ENCODE measurements at regions not wholly inside any gene's neighbourhood (a gene's known extent, or its start where the extent isn't known, plus 50 kb on each side); places are given as distances from the start of the nearest gene placed in this dataset.

- H3K36me3 Mint-ChIP-seq, result no peaks in the 10 kb centered on the region
- H3K79me2 ChIP-seq (ENCODE audit: low read depth), result no peaks in the 10 kb centered on the region
- no peak overlapping the region for H3K4me2 ChIP-seq
- H4K20me1 ChIP-seq (ENCODE audit: low read depth), result no peaks in the 10 kb centered on the region
- H3K9ac ChIP-seq, result no peak overlapping the region
- no peaks in the 10 kb centered on the region for H3K27me3 ChIP-seq
- H3K27ac ChIP-seq, result no peak overlapping the region
- no peaks in the 10 kb centered on the region for H3K9me3 ChIP-seq (ENCODE audit: low read depth)
- H3K4me1 Mint-ChIP-seq, result peaks cover 13% of the 10 kb centered on the region
- H3K4me3 ChIP-seq, result no peak overlapping the region
- no peak overlapping the region for H2AFZ ChIP-seq (replicated peaks)
- H3K4me3 Mint-ChIP-seq, result no peak overlapping the region
- no peaks in the 10 kb centered on the region for H3K36me3 ChIP-seq
- no peak for TF ChIP-seq EZH2phosphoT487 (IDR thresholded peaks at IDR 0.05)
- H3K27me3 Mint-ChIP-seq (ENCODE audit: insufficient read depth, low read depth), result peaks cover 9% of the 10 kb centered on the region
- no peak overlapping the region for H3K27ac Mint-ChIP-seq
- no peak for DNase-seq (ENCODE audit: low spot score)
- no peaks in the 10 kb centered on the region for H3K4me1 ChIP-seq
- H3K9me3 Mint-ChIP-seq, result peaks cover 4% of the 10 kb centered on the region
- no peaks in the 10 kb centered on the region for H3F3A ChIP-seq (ENCODE audit: low read depth)
Measured at GRCh38 chr10:118842843-118843624, 88.3 kb upstream of the CACUL1 start.

GRCh38 chr10:118843647-118844265, 89.0 kb upstream of the CACUL1 start:
- peaks cover 4% of the 10 kb centered on the region for H3K9me3 Mint-ChIP-seq
- H2AFZ ChIP-seq (replicated peaks), result no peak overlapping the region
- no peak overlapping the region for H3K27ac Mint-ChIP-seq
- H4K20me1 ChIP-seq (ENCODE audit: low read depth), result no peaks in the 10 kb centered on the region
- H3K9me3 ChIP-seq (ENCODE audit: low read depth), result no peaks in the 10 kb centered on the region
- H3K27ac ChIP-seq, result no peak overlapping the region
- H3K36me3 ChIP-seq, result no peaks in the 10 kb centered on the region
- peaks cover 13% of the 10 kb centered on the region for H3K4me1 Mint-ChIP-seq
- H3K27me3 Mint-ChIP-seq (ENCODE audit: insufficient read depth, low read depth), result peaks cover 9% of the 10 kb centered on the region
- no peak for DNase-seq (ENCODE audit: low spot score)
- no peak overlapping the region for H3K4me2 ChIP-seq
- no peaks in the 10 kb centered on the region for H3K27me3 ChIP-seq
- H3K4me3 Mint-ChIP-seq, result no peak overlapping the region
- TF ChIP-seq, protein P1, sequence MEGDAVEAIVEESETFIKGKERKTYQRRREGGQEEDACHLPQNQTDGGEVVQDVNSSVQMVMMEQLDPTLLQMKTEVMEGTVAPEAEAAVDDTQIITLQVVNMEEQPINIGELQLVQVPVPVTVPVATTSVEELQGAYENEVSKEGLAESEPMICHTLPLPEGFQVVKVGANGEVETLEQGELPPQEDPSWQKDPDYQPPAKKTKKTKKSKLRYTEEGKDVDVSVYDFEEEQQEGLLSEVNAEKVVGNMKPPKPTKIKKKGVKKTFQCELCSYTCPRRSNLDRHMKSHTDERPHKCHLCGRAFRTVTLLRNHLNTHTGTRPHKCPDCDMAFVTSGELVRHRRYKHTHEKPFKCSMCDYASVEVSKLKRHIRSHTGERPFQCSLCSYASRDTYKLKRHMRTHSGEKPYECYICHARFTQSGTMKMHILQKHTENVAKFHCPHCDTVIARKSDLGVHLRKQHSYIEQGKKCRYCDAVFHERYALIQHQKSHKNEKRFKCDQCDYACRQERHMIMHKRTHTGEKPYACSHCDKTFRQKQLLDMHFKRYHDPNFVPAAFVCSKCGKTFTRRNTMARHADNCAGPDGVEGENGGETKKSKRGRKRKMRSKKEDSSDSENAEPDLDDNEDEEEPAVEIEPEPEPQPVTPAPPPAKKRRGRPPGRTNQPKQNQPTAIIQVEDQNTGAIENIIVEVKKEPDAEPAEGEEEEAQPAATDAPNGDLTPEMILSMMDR (IDR thresholded peaks at IDR 0.05), result no peak
- TF ChIP-seq EZH2 (IDR thresholded peaks at IDR 0.05) (no peak), EZH2phosphoT487 (IDR thresholded peaks at IDR 0.05) (no peak)
- no peaks in the 10 kb centered on the region for H3K79me2 ChIP-seq (ENCODE audit: low read depth)
- no peak overlapping the region for H3K9ac ChIP-seq
- no peaks in the 10 kb centered on the region for H3K4me1 ChIP-seq
- H3K36me3 Mint-ChIP-seq, result no peaks in the 10 kb centered on the region
- no peaks in the 10 kb centered on the region for H3F3A ChIP-seq (ENCODE audit: low read depth)
- H3K4me3 ChIP-seq, result no peak overlapping the region

DNA sequence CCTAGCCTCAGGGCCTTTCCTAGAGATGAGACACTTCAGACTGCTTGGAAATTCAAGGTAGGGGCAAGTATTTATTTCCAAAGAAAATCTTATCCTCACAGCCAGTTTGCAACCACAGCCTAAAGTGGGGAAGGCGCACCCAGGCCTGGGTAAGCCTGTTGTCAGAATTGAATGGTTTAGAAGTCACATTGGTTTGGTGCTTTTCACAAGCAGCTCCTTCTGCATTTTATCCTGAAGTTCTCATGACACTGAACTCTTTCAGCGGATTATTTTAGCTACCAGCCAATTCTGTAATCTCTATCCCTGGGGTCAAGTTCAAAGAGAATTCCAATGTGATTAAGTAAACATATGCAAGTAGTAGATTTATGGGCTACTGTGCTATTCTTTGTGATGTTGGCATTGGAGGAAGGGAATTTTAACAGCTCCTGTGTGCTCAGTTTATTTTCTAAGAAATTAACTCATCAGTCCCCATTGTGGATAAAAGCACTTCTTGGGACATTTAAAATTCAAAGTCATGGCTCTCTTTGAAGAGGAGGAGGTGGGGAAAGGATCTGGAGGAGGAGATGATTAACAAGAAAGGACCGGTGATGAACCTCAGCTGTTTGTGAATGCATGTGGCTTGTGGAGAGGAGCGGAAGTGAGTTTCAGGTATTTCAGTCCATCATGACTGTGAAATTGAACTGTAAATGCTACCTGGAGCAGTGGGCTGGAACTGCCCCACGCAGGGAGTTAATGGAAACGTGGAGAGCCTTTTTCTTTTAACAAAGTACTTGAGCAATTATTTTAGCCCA, 90.2 kb upstream of the CACUL1 start:
- Histone ChIP-seq H3K27me3 (no peaks in the 10 kb centered on the region), H3K4me1 (no peaks in the 10 kb centered on the region), H3K4me3 (no peak overlapping the region), H3K79me2 (ENCODE audit: low read depth) (no peaks in the 10 kb centered on the region), H3K9ac (no peak overlapping the region), H3K4me2 (no peak overlapping the region), H2AFZ (replicated peaks) (no peak overlapping the region), H3K36me3 (no peaks in the 10 kb centered on the region), H3K9me3 (ENCODE audit: low read depth) (no peaks in the 10 kb centered on the region), H3F3A (ENCODE audit: low read depth) (no peaks in the 10 kb centered on the region), H4K20me1 (ENCODE audit: low read depth) (no peaks in the 10 kb centered on the region), H3K27ac (no peak overlapping the region)
- no peak for TF ChIP-seq EZH2 (IDR thresholded peaks at IDR 0.05)
- TF ChIP-seq EZH2phosphoT487 (IDR thresholded peaks at IDR 0.05), result no peak
- TF ChIP-seq, protein P1 (IDR thresholded peaks at IDR 0.05), result no peak
- Mint-ChIP-seq H3K27me3 (ENCODE audit: insufficient read depth, low read depth) (peaks cover 9% of the 10 kb centered on the region), H3K27ac (peak overlapping the region; percentile 35), H3K9me3 (no peaks in the 10 kb centered on the region), H3K4me1 (peaks cover 13% of the 10 kb centered on the region), H3K36me3 (no peaks in the 10 kb centered on the region), H3K4me3 (no peak overlapping the region)
- DNase-seq (ENCODE audit: low spot score), result no peak
